ENCODE measurements at regions not wholly inside any gene's neighbourhood (a gene's known extent, or its start where the extent isn't known, plus 50 kb on each side); places are given as distances from the start of the nearest gene placed in this dataset.

DNA sequence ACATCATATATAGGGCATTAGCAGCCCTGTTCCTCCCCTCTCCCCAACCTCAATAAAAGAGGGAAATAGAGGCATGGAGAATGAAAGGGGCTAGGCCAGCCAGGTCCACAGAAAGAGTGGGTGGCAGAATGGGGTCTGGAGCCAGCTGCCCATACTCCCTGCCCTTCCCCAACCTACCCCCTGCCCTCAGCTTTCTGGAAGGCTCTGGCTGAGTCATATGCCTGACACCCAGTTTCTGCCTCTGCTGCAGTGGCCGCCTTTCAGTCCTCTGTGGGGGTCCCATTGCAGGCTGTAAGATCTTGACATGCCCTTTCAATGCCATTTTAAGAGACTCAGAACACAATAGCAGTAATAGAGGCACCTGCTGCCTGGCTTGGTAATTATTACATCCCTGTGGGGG, 95.7 kb downstream of the LINGO1 start:
- TF ChIP-seq POLR2A (IDR thresholded peaks at IDR 0.05; ENCODE audit: low read depth, low read length), result no peak
- TF ChIP-seq, protein P1, sequence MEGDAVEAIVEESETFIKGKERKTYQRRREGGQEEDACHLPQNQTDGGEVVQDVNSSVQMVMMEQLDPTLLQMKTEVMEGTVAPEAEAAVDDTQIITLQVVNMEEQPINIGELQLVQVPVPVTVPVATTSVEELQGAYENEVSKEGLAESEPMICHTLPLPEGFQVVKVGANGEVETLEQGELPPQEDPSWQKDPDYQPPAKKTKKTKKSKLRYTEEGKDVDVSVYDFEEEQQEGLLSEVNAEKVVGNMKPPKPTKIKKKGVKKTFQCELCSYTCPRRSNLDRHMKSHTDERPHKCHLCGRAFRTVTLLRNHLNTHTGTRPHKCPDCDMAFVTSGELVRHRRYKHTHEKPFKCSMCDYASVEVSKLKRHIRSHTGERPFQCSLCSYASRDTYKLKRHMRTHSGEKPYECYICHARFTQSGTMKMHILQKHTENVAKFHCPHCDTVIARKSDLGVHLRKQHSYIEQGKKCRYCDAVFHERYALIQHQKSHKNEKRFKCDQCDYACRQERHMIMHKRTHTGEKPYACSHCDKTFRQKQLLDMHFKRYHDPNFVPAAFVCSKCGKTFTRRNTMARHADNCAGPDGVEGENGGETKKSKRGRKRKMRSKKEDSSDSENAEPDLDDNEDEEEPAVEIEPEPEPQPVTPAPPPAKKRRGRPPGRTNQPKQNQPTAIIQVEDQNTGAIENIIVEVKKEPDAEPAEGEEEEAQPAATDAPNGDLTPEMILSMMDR (IDR thresholded peaks at IDR 0.05; ENCODE audit: extremely low read depth in 1 of 2, insufficient read depth in 1 of 2, low read depth in 1 of 2, low read length in 2 of 2), result no peak
- no peak for TF ChIP-seq POLR2AphosphoS5 (IDR thresholded peaks at IDR 0.05; ENCODE audit: insufficient read depth, low read depth, low read length)
- no peak for TF ChIP-seq EZH2 (IDR thresholded peaks at IDR 0.05; ENCODE audit: borderline replicate concordance, low read depth, low read length, severe bottlenecking)
- TF ChIP-seq FOS (IDR thresholded peaks at IDR 0.05; ENCODE audit: borderline replicate concordance, insufficient read depth, low read length), result no peak

Measured in endothelial cell of umbilical vein (primary cell).